GM23338 (cell line): ENCODE measurements at regions not wholly inside any gene's neighbourhood (a gene's known extent, or its start where the extent isn't known, plus 50 kb on each side); places are given as distances from the start of the nearest gene placed in this dataset.

Source experiments
- ATAC-seq: fragments of 200-7000 bp; cut with Tn5 transposase; 3 replicates; pipeline ENCODE4 v1.9.1; 2020
- DNase-seq: peaks from one replicate; pipeline ENCODE4 v3.0.0-alpha.2; 2015; ENCODE audit warnings: low spot score
- H2AFZ ChIP-seq: fragments of 200-600 bp; sonication (generic); 2 replicates; pipeline ENCODE4 v1.8.0; 2016; ENCODE audit warnings: antibody characterized with exemption, mild to moderate bottlenecking, moderate library complexity
- H3F3A ChIP-seq: fragments of 200-600 bp; sonication (generic); replicated peaks from 2 replicates; pipeline ENCODE4 v1.8.0; 2017; ENCODE audit warnings: antibody characterized with exemption, mixed run types, low read depth
- H3K27ac ChIP-seq: fragments of 200-600 bp; sonication (generic); 2 replicates; pipeline ENCODE4 v1.6.1; 2016; ENCODE audit warnings: low read depth
- H3K27me3 ChIP-seq: fragments of 200-600 bp; sonication (generic); 2 replicates; pipeline ENCODE4 v1.8.0; 2016; ENCODE audit warnings: mild to moderate bottlenecking, mixed run types, moderate library complexity; ENCODE audit not compliant: insufficient read depth
- H3K36me3 ChIP-seq: fragments of 200-600 bp; sonication (generic); 2 replicates; pipeline ENCODE4 v1.8.0; 2016; ENCODE audit warnings: mild to moderate bottlenecking; ENCODE audit not compliant: insufficient read depth
- H3K4me1 ChIP-seq: fragments of 200-600 bp; sonication (generic); 2 replicates; pipeline ENCODE4 v1.8.0; 2016; ENCODE audit warnings: mild to moderate bottlenecking, moderate library complexity; ENCODE audit not compliant: insufficient read depth
- H3K4me2 ChIP-seq: fragments of 200-600 bp; sonication (generic); 2 replicates; pipeline ENCODE4 v1.7.1; 2017; ENCODE audit warnings: mixed run types
- H3K4me3 ChIP-seq: fragments of 200-600 bp; sonication (generic); 2 replicates; pipeline ENCODE4 v1.6.1; 2016; ENCODE audit warnings: mixed run types
- H3K79me2 ChIP-seq: fragments of 200-600 bp; sonication (generic); replicated peaks from 2 replicates; pipeline ENCODE4 v1.8.0; 2017; ENCODE audit warnings: mild to moderate bottlenecking; ENCODE audit not compliant: insufficient read depth
- H3K9me2 ChIP-seq: fragments of 200-600 bp; sonication (generic); 2 replicates; pipeline ENCODE4 v1.8.0; 2017; ENCODE audit not compliant: insufficient read depth
- H4K20me1 ChIP-seq: fragments of 200-600 bp; sonication (generic); replicated peaks from 2 replicates; pipeline ENCODE4 v1.8.0; 2017; ENCODE audit warnings: mild to moderate bottlenecking; ENCODE audit not compliant: insufficient read depth
- H3K27ac Mint-ChIP-seq: 2 replicates; pipeline ENCODE4 v1.8.0; 2020; ENCODE audit warnings: inconsistent platforms, mild to moderate bottlenecking, moderate library complexity, mixed read lengths
- H3K27me3 Mint-ChIP-seq: 3 replicates; pipeline ENCODE4 v1.8.0; 2022; ENCODE audit warnings: low read depth, mild to moderate bottlenecking, moderate library complexity, mixed read lengths, inconsistent platforms; ENCODE audit not compliant: insufficient read depth, poor library complexity
- H3K36me3 Mint-ChIP-seq: 3 replicates; pipeline ENCODE4 v1.8.0; 2021; ENCODE audit warnings: low read depth, mild to moderate bottlenecking, inconsistent platforms, moderate library complexity, mixed read lengths
- H3K4me1 Mint-ChIP-seq: 3 replicates; pipeline ENCODE4 v1.8.0; 2020; ENCODE audit warnings: mild to moderate bottlenecking, inconsistent platforms, mixed read lengths
- H3K4me3 Mint-ChIP-seq: 3 replicates; pipeline ENCODE4 v1.8.0; 2021; ENCODE audit warnings: moderate library complexity, mild to moderate bottlenecking, inconsistent platforms, mixed read lengths
- H3K9me3 Mint-ChIP-seq: 3 replicates; pipeline ENCODE4 v1.8.0; 2020; ENCODE audit warnings: moderate library complexity, mild to moderate bottlenecking, inconsistent platforms, mixed read lengths
- CREB1 ChIP-seq: fragments of 250-450 bp; sonication (Bioruptor Pico); IDR thresholded peaks from 2 replicates; pipeline ENCODE4 v1.5.0; 2020; ENCODE audit warnings: low read depth, mild to moderate bottlenecking, moderate library complexity
- CTCF ChIP-seq, 2 experiments: fragments of 200-600 bp in 1 of 2; sonication (generic) in 1 of 2; conservative IDR thresholded peaks; 2 replicates each; pipeline versions ENCODE4 v1.5.1 to v1.6.1; 2016 to 2017; ENCODE audit warnings: antibody characterized with exemption in 2 of 2, low read depth in 2 of 2, mild to moderate bottlenecking in 2 of 2, moderate library complexity in 1 of 2
- ETS1 ChIP-seq: IDR thresholded peaks from 2 replicates; pipeline ENCODE4 v1.6.1; 2016; ENCODE audit warnings: antibody characterized with exemption
- EZH2phosphoT487 ChIP-seq: fragments of 200-600 bp; sonication (generic); IDR thresholded peaks from one replicate; pipeline ENCODE4 v1.8.1; 2018; ENCODE audit warnings: antibody characterized with exemption; ENCODE audit not compliant: unreplicated experiment
- JUNB ChIP-seq: IDR thresholded peaks from one replicate; pipeline ENCODE4 v1.6.1; 2016; ENCODE audit warnings: antibody characterized with exemption; ENCODE audit not compliant: unreplicated experiment
- NANOG ChIP-seq: IDR thresholded peaks from 2 replicates; pipeline ENCODE4 v1.6.1; 2016; ENCODE audit warnings: antibody characterized with exemption, borderline replicate concordance
- POLR2AphosphoS5 ChIP-seq: IDR thresholded peaks from 2 replicates; pipeline ENCODE4 v1.6.1; 2016; ENCODE audit warnings: antibody characterized with exemption, low read depth
- REST ChIP-seq: IDR thresholded peaks from one replicate; pipeline ENCODE4 v1.6.1; 2018; ENCODE audit warnings: antibody characterized with exemption; ENCODE audit not compliant: unreplicated experiment
- STAT1 ChIP-seq: IDR thresholded peaks from one replicate; pipeline ENCODE4 v1.6.1; 2016; ENCODE audit warnings: antibody characterized with exemption; ENCODE audit not compliant: unreplicated experiment
- ZNF331 ChIP-seq: fragments of 250-450 bp; sonication (Bioruptor Pico); IDR thresholded peaks from 2 replicates; pipeline ENCODE4 v1.5.0; 2020; ENCODE audit warnings: low read depth, mild to moderate bottlenecking, moderate library complexity

- ATAC-seq (peak; percentile 55; the same call in 2 of the 3 replicates), DNase-seq (no peak)
- Histone ChIP-seq H3F3A (no peaks in the 10 kb centered on the region), H3K4me2 (no peak overlapping the region), H3K9me2 (no peaks in the 10 kb centered on the region), H3K27me3 (no peaks in the 10 kb centered on the region), H3K4me3 (no peak overlapping the region), H3K27ac (no peak overlapping the region), H4K20me1 (no peaks in the 10 kb centered on the region), H3K36me3 (no peaks in the 10 kb centered on the region), H3K79me2 (no peaks in the 10 kb centered on the region), H3K4me1 (no peaks in the 10 kb centered on the region), H2AFZ (no peak overlapping the region)
- H3K4me3 Mint-ChIP-seq: no peak overlapping the region
- no peaks in the 10 kb centered on the region for H3K36me3 Mint-ChIP-seq
- no peaks in the 10 kb centered on the region for H3K9me3 Mint-ChIP-seq
- H3K27me3 Mint-ChIP-seq: no peaks in the 10 kb centered on the region
- TF ChIP-seq ZNF331 (CRISPR knock-in tag) (no peak), STAT1 (no peak), CTCF (conservative IDR thresholded peaks at IDR 0.05; ENCODE audit: low read depth in 2 of 2) (no peak), NANOG (no peak), JUNB (no peak), ETS1 (no peak), REST (no peak), POLR2AphosphoS5 (no peak), CREB1 (CRISPR knock-in tag) (no peak)
- no peaks in the 10 kb centered on the region for H3K4me1 Mint-ChIP-seq
- no peak overlapping the region for H3K27ac Mint-ChIP-seq
These were observed 382.9 kb downstream of the OLFM4 start for GRCh38 chr13:53411463-53411862.

GRCh38 chr13:53415135-53415534 is 386.5 kb downstream of the OLFM4 start:
- Histone ChIP-seq H3K79me2 (no peaks in the 10 kb centered on the region), H3K36me3 (no peaks in the 10 kb centered on the region), H3K9me2 (no peaks in the 10 kb centered on the region), H3K4me3 (no peak overlapping the region), H4K20me1 (no peaks in the 10 kb centered on the region), H3K27ac (no peak overlapping the region), H3F3A (no peaks in the 10 kb centered on the region), H3K4me2 (no peak overlapping the region), H3K27me3 (no peaks in the 10 kb centered on the region), H2AFZ (no peak overlapping the region), H3K4me1 (no peaks in the 10 kb centered on the region)
- Mint-ChIP-seq H3K27ac (no peak overlapping the region), H3K4me3 (no peak overlapping the region), H3K9me3 (no peaks in the 10 kb centered on the region), H3K36me3 (no peaks in the 10 kb centered on the region), H3K27me3 (no peaks in the 10 kb centered on the region), H3K4me1 (no peaks in the 10 kb centered on the region)
- ATAC-seq (no peak), DNase-seq (no peak)
- no peak for TF ChIP-seq CREB1 (CRISPR knock-in tag)
- TF ChIP-seq ETS1: no peak
- TF ChIP-seq ZNF331 (CRISPR knock-in tag): no peak
- no peak for TF ChIP-seq EZH2phosphoT487
- TF ChIP-seq CTCF (conservative IDR thresholded peaks at IDR 0.05; ENCODE audit: low read depth in 2 of 2): no peak
